B cell (primary cell): ENCODE measurements at regions not wholly inside any gene's neighbourhood (a gene's known extent, or its start where the extent isn't known, plus 50 kb on each side); places are given as distances from the start of the nearest gene placed in this dataset.

ENCODE experiments used
- CTCF ChIP-seq: fragments of 200-600 bp; IDR thresholded peaks from one replicate; pipeline ENCODE4 v1.8.0; 2022; ENCODE audit warnings: antibody characterized with exemption, mild to moderate bottlenecking
- EZH2 ChIP-seq: IDR thresholded peaks from 2 replicates; pipeline ENCODE4 v1.6.1; 2012; ENCODE audit warnings: borderline replicate concordance, low read depth, mild to moderate bottlenecking, moderate library complexity, low read length; ENCODE audit not compliant: insufficient read depth, poor library complexity, severe bottlenecking

- TF ChIP-seq CTCF: no peak
- no peak for TF ChIP-seq EZH2
Observed at GRCh38 chr18:77619525-77619924, 369.9 kb downstream of the GALR1 start.
